OCI-LY1 (cell line): ENCODE measurements at regions not wholly inside any gene's neighbourhood (a gene's known extent, or its start where the extent isn't known, plus 50 kb on each side); places are given as distances from the start of the nearest gene placed in this dataset.

Experiments
- H2AFZ ChIP-seq: fragments of 200-600 bp; sonication (generic), shearing (Covaris generic); 2 replicates; pipeline ENCODE4 v1.6.0; 2014; ENCODE audit warnings: antibody characterized with exemption, mild to moderate bottlenecking, low read length
- H3F3A ChIP-seq: fragments of 200-600 bp; sonication (generic), shearing (Covaris generic); 2 replicates; pipeline ENCODE4 v1.6.0; 2014; ENCODE audit warnings: mild to moderate bottlenecking, antibody characterized with exemption, low read length, moderate library complexity; ENCODE audit not compliant: insufficient read depth
- H3K27ac ChIP-seq: fragments of 200-600 bp; sonication (generic); 2 replicates; pipeline ENCODE4 v1.5.1; 2014; ENCODE audit warnings: low read length, mixed run types, mild to moderate bottlenecking, low read depth; ENCODE audit not compliant: poor library complexity, severe bottlenecking
- H3K27me3 ChIP-seq: fragments of 200-600 bp; sonication (generic); 2 replicates; pipeline ENCODE4 v1.6.0; 2014; ENCODE audit warnings: antibody characterized with exemption, mild to moderate bottlenecking, low read length, moderate library complexity; ENCODE audit not compliant: insufficient read depth
- H3K36me3 ChIP-seq: fragments of 200-600 bp; sonication (generic); 2 replicates; pipeline ENCODE4 v1.6.1; 2014; ENCODE audit warnings: mild to moderate bottlenecking, antibody characterized with exemption, low read length, moderate library complexity, mixed read lengths; ENCODE audit not compliant: insufficient read depth
- H3K4me1 ChIP-seq: fragments of 200-600 bp; sonication (generic); 2 replicates; pipeline ENCODE4 v1.5.1; 2014; ENCODE audit warnings: mild to moderate bottlenecking, low read length, moderate library complexity; ENCODE audit not compliant: insufficient read depth, severe bottlenecking
- H3K4me2 ChIP-seq: fragments of 200-600 bp; sonication (generic), shearing (Covaris generic); 2 replicates; pipeline ENCODE4 v1.6.1; 2014; ENCODE audit warnings: low read length
- H3K4me3 ChIP-seq: fragments of 200-600 bp; sonication (generic); 2 replicates; pipeline ENCODE4 v1.5.1; 2014; ENCODE audit warnings: low read length, low read depth, mild to moderate bottlenecking, mixed read lengths; ENCODE audit not compliant: poor library complexity, severe bottlenecking
- H3K79me2 ChIP-seq: fragments of 200-600 bp; shearing (Covaris generic); 2 replicates; pipeline ENCODE4 v1.6.1; 2016; ENCODE audit warnings: mixed run types, low read length, mixed read lengths; ENCODE audit not compliant: insufficient read depth
- H3K9ac ChIP-seq: fragments of 200-600 bp; sonication (generic), shearing (Covaris generic); 2 replicates; pipeline ENCODE4 v1.6.1; 2014; ENCODE audit warnings: mild to moderate bottlenecking, low read length, mixed read lengths
- H3K9me2 ChIP-seq: fragments of 200-600 bp; sonication (generic), shearing (Covaris generic); 2 replicates; pipeline ENCODE4 v1.6.1; 2014; ENCODE audit warnings: low read depth, mild to moderate bottlenecking, low read length, mixed read lengths
- H3K9me3 ChIP-seq: fragments of 200-600 bp; shearing (Covaris generic); 2 replicates; pipeline ENCODE4 v1.6.1; 2014; ENCODE audit warnings: low read length, mixed read lengths
- H4K20me1 ChIP-seq: fragments of 200-600 bp; sonication (generic), shearing (Covaris generic); 2 replicates; pipeline ENCODE4 v1.6.0; 2016; ENCODE audit warnings: mild to moderate bottlenecking, low read length; ENCODE audit not compliant: insufficient read depth
- CTCF ChIP-seq: fragments of 200-600 bp; sonication (generic), shearing (Covaris generic); IDR thresholded peaks from 2 replicates; pipeline ENCODE4 v1.5.1; 2017; ENCODE audit warnings: mild to moderate bottlenecking, antibody characterized with exemption, low read length, moderate library complexity, mixed read lengths
- EZH2 ChIP-seq: fragments of 200-600 bp; sonication (generic), shearing (Covaris generic); IDR thresholded peaks from 2 replicates; pipeline ENCODE4 v1.8.0; 2017; ENCODE audit warnings: borderline replicate concordance, mixed run types, mild to moderate bottlenecking, antibody characterized with exemption, low read length, moderate library complexity, mixed read lengths

GRCh38 chr18:70421471-70422390 lies 132.9 kb downstream of the SOCS6 start:
- Histone ChIP-seq H3F3A (no peaks in the 10 kb centered on the region), H3K27me3 (0 out of 2 replicates have a peak, but pooled peaks cover 4% of the 10 kb centered on the region), H3K4me2 (no peak overlapping the region), H3K9ac (no peak overlapping the region), H2AFZ (no peak overlapping the region), H3K9me2 (no peaks in the 10 kb centered on the region), H3K4me3 (no peak overlapping the region), H3K36me3 (no peaks in the 10 kb centered on the region), H3K27ac (no peak overlapping the region), H4K20me1 (no peaks in the 10 kb centered on the region), H3K9me3 (no peaks in the 10 kb centered on the region), H3K4me1 (no peaks in the 10 kb centered on the region), H3K79me2 (no peaks in the 10 kb centered on the region)
- no peak for TF ChIP-seq CTCF
- TF ChIP-seq EZH2: no peak

GRCh38 chr18:70420146-70420898 lies 131.5 kb downstream of the SOCS6 start:
- no peaks in the 10 kb centered on the region for H3K27me3 ChIP-seq
- H3K4me1 ChIP-seq: no peaks in the 10 kb centered on the region
- no peak overlapping the region for H2AFZ ChIP-seq
- no peak overlapping the region for H3K9ac ChIP-seq
- no peaks in the 10 kb centered on the region for H3K9me2 ChIP-seq
- no peaks in the 10 kb centered on the region for H3K36me3 ChIP-seq
- no peak overlapping the region for H3K27ac ChIP-seq
- no peaks in the 10 kb centered on the region for H4K20me1 ChIP-seq
- H3F3A ChIP-seq: no peaks in the 10 kb centered on the region
- no peaks in the 10 kb centered on the region for H3K9me3 ChIP-seq
- TF ChIP-seq EZH2 (no peak), CTCF (no peak)
- H3K79me2 ChIP-seq: no peaks in the 10 kb centered on the region
- no peak overlapping the region for H3K4me2 ChIP-seq
- no peak overlapping the region for H3K4me3 ChIP-seq

- H2AFZ ChIP-seq: no peak overlapping the region
- H3K4me1 ChIP-seq: no peaks in the 10 kb centered on the region
- H3K36me3 ChIP-seq: no peaks in the 10 kb centered on the region
Measured at GRCh38 chr18:70419526-70419925, 130.7 kb downstream of the SOCS6 start.

More at GRCh38 chr18:70419526-70419925, 130.7 kb downstream of the SOCS6 start:
- no peaks in the 10 kb centered on the region for H4K20me1 ChIP-seq
- H3F3A ChIP-seq: no peaks in the 10 kb centered on the region
- H3K4me2 ChIP-seq: no peak overlapping the region
- no peaks in the 10 kb centered on the region for H3K79me2 ChIP-seq
- H3K9me2 ChIP-seq: no peaks in the 10 kb centered on the region
- no peak overlapping the region for H3K9ac ChIP-seq
- no peak overlapping the region for H3K27ac ChIP-seq
- TF ChIP-seq CTCF: no peak
- no peak for TF ChIP-seq EZH2
- no peak overlapping the region for H3K4me3 ChIP-seq
- H3K9me3 ChIP-seq: no peaks in the 10 kb centered on the region
- no peaks in the 10 kb centered on the region for H3K27me3 ChIP-seq
